Pulmonary artery endothelial cell (primary cell): ENCODE measurements at regions not wholly inside any gene's neighbourhood (a gene's known extent, or its start where the extent isn't known, plus 50 kb on each side); places are given as distances from the start of the nearest gene placed in this dataset.

Experiments used
- DNase-seq: peaks from one replicate; pipeline ENCODE4 v3.0.0-alpha.2; 2011; ENCODE audit warnings: low read depth, low spot score

GRCh38 chr3:13210221-13210975 lies 137.2 kb upstream of the IQSEC1 start:
- no peak for DNase-seq

DNA sequence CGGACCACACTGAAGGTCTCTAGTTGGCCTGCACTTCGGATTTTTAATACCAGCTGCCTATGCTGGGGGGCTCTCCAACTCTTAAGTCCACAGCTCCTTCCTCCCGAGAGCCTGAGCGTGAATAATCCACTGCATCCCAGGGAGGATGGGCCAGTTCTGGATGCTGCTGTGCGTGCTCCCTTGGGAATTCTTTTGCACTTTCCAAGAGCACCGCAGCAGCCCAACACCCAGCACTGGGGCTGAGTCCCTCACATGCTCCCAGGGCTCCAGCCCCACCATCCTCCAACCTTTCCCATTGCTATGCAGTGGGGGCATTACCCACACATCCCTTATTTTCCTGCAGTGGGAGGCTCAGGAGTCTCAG lies 136.4 kb upstream of the IQSEC1 start:
- no peak for DNase-seq

DNA sequence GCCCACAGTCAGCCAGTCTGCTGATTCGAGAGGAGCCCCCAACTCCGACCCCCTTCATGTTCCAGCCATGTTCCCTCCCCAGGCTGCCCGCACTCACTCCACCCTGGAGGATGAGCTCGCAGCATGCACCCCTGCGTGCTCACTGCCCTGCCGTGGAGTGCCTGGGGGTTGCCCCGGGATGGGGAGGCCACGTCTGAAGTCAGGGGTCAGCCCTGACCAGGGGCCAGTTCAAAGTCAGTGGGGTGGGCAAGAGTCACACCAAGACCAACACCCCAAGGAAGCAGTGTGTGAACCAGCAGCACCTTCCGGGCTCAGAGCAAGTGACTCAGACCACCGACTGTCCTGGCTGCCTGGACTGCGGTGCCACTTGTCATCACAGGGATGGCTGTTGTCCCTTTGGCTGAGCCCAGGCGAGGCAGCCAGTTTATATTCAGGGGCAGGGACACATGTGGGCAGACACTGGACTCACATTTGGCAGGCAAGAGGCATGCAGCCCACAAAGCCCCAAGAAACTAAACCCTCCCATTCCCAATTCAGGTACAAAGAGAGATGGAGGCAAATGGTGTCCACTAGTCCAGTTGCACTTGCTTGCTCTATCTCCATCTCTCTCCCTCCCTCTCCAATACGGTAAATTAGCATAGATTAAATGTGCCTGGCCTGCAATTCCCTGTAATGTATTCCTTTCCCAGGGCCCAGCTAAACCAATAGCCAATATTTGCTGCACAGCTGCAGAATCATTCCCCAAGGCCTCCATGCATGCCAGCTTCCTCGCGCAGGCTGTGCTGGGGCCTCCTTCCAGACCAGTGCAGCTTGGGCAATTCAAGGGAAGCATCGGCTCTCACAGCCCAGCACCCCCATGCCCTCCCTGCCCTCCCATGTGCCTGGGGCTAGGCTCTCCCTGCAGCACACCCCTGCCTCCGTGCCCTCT lies 135.7 kb upstream of the IQSEC1 start:
- DNase-seq = no peak

DNA sequence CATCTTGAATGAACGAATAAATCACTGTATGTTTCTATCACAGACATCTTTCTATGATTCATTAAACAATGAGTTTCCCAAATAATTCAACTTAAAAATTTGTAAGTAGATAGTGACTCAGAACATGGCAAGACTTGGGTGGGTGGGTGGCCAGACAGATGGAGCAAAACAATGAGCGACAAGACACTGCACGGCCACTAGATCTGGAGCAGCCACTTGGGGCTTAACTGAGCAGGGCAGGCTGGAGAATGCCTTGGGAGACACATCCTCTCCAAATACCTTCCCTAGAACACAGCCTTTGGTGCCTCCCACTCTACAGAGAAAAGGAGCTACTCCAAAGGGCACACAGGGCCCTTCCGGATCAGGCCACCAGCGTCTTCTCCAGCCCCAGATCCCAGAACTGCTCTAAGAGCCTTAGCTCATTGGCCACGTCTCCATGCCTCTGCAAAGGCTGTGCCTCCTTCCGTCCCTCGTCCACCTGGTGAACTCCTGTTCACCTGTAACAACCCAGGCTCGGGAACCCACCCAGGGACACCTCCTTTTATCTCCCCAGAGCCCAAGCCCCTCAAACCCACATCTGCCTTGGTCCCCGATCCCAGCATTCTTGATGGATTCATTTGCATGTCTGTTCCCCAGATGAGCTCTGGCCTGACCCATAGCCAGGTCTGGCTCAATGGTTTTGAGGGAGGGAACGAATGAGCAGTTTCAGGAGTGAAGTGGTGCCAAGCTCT lies 134.9 kb upstream of the IQSEC1 start:
- DNase-seq = no peak

DNA sequence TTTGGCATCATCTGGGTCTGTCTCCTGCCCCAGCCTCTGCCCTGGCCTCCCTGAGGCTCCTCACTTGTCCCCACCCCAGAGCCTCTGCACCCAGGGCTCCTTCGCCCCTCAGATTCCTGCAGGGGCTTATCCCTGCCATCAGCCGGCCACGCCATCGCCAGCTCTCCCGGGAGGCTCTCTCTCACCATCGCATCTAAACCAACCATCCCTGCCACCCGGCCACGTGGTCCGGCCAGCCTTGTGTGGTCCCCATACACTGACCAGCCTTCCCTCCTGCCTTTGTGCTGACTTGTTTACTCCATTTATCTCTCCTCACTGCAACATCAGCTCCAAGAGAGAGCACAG lies 134.3 kb upstream of the IQSEC1 start:
- no peak for DNase-seq

DNA sequence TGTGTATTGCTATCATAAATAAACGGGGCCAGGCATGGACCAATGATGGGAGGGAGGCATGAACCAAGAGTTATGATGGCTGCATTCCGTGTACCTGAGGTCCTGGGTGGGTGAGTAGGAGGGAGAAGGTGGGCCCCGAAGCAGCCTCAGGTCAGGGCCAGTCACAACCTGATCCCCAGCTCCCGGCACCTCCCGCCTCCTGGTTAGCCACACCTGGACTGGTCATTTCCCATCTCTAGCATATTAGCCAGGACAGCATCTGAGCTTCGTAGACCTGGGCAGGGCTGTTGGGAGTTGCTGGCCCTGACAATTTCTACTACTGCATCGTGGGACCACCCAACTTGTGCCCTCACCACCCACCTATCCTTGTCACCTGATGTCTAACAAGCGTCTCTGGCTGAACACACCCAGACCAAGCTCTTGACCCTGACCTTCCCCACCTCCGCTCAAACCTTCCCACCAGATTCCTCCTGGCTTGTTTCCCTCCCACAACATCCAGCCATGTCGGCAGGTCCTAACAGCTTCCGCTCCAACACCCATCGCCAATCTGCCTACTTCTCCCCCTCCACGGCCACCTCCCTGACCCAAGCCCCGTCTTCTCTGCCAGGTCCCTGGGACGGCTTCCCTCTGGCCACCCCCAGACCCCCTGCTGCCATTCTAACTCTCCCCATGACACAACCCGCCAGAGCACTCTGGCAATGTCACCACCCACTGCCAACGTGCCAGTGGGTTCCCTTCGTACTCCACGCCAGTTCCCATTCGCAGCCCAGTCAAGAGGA lies 133.8 kb upstream of the IQSEC1 start:
- no peak for DNase-seq

DNA sequence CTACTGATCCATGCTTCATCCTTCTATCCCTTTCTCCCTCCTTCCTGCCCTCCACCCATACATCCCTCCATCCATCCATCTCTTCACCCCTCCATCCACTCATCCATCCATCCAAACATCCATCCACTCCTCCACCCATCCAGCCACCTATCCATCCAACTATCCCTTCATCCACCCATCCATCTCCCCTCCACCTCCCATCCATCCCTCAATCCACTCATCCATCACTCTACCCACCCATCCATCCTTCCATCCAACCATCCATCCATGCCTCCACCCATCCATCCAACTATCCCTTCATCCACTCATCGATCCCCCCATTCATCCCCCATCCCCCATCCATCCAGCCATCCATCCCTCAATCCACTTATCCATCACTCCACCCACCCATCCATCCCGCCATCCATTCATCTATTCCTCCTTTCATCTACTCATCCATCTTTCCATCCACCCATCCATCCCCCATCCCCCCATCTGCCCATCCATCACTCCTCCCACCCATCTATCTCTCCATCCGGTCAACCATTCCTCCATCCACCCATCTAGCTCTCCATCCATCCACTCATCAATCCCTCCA lies 132.4 kb upstream of the IQSEC1 start:
- no peak for DNase-seq

DNA sequence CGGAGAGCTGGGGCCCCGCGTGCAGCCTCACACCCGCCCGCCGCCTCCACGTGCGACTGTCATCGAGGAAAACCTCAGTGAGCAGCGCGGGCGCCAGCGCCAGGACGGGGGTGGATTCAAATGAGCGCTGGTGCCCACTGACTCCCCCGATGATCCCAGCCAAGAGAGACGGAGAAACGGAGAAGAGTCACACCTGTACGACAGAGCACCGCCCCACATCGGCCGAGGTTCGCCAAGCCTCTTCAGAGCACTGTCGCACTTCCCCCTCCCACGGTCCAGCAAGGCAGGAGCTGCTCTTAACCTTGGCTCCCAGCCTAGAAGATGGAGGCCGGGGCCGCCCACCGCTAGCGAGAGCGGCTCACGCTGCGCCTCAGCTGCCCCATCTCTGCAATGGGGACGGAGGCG lies 130.9 kb upstream of the IQSEC1 start:
- no peak for DNase-seq

GRCh38 chr3:13203398-13204176 lies 130.4 kb upstream of the IQSEC1 start:
- DNase-seq = no peak

DNA sequence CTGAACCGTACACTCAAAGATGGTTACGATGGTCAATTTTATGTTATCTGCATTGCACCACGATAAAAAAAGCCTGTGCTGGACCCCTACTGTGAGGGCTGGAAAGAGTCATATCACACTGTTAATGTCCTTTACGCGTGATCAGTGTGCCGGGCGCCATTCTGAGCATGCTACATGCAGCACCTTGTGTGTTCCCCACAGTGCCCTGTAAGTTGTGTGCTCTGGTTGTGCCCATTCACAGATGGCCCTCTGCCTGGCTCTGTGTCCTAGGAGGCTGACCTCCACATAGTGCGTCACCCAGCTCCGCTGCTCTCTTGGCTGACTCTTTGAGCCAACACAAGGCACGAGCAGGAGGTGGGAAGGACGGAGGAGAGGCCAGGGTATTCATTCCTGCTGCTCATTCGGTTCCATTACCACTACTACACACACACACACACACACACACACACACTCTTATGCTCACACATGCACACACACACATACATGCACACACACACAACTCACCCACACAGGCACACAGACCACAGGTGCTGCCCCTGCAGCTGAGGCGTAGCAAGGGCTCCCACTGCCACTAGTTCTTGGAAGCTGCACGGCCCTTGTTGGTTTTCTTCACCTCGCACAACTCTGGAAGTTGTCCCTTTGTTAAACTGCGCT lies 129.6 kb upstream of the IQSEC1 start:
- no peak for DNase-seq

GRCh38 chr3:13201851-13202250 lies 128.6 kb upstream of the IQSEC1 start:
- no peak for DNase-seq

DNA sequence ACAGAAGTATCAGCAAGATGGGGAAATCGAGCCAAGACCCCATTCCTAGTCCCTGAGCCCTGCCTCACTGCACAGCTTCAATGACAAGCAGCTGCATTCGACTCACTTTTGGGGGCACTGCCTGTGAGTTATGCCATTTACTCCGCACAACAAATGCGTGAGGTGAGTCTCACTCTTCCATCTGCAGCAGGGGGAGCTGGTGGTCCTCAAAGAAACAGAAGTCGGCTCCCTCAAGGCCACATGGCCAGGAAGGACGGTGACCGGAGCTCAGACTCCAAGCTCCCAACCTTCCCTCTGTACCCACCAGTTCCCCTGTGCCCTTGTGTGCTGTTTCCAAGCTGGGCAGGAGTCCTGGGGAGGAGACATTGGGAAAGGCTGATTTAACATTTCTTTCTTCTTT lies 127.7 kb upstream of the IQSEC1 start:
- no peak for DNase-seq

GRCh38 chr3:13200465-13200864 lies 127.2 kb upstream of the IQSEC1 start:
- DNase-seq = no peak

GRCh38 chr3:13199899-13200451 lies 126.7 kb upstream of the IQSEC1 start:
- no peak for DNase-seq

DNA sequence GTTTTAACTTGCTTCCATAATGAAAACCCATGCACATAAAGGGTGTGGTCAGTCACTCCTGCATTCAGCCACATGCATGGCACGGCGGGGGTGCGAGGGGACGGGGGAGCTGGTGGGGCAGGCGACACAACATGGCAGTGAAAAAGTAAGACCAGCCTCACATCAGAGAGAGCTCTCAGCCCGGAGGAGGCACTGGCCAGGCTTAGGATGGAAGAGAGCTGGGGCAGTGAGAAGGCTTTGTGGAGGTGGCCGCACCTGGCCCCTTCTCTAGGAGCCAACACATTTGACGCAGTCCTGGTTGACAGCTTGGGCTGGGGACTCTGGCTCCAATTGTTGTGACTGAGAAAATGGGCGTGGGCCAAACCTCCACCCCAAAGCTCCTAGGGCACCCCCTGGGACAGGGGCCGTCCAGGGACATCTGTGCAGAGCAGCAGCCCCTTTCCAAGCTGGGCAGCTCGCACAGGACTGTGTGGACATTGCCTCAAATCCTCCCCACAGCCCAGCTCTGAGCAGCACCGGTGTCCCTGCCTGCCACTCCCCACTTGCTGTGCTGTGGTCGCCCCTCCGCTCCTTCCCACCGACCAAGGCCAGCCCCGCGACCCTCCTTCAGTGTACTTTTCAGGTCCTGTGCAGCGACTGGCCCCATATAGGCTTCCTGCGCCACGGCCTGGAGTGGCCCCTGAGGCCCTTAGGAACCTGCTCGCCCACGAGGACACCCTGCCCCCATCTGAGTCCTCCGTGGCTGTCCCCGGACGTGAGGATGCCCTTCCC lies 126.0 kb upstream of the IQSEC1 start:
- DNase-seq = no peak

- DNase-seq = no peak
Observed at GRCh38 chr3:13198264-13198879, 125.1 kb upstream of the IQSEC1 start.

DNA sequence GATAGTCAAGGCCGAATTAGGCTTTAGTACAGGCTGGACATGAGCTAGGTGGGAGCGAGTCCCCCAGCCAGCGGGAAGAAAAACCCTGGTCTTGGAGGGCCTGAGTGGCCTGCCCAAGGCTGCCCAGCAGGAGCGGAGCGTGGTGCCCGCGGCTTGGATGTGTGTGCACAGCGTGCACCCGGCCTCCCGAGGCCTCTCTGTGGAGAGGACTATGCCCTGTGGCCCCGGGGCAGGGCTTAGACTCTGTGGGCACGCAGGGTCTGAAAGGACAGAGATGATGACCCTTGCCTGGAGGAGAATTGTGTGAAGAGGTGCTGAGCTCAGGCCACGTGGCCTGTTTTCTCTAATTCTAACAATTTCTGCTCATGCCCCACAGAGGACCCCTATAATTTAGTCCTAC lies 124.6 kb upstream of the IQSEC1 start:
- no peak for DNase-seq

DNA sequence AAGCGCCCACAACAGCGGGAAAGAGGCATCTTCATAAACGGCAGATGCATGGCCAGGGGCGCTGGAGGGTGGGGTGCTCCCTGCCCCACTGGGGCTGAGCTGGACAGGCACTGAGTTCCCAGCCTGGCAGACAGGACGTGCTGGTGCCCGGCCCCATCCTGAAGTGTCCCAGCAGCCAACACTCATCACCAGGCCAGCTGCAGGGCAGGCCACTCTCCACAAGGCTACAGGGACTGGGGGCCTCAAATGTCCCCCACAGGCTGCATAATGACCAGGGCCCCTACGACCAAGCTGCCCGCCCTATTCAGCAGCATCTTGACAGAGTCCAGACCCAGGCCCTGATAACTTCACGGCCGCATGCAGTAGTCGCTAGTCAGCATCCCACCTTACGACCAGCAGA lies 124.1 kb upstream of the IQSEC1 start:
- DNase-seq = no peak
